GM12878 (cell line): ENCODE measurements at regions not wholly inside any gene's neighbourhood (a gene's known extent, or its start where the extent isn't known, plus 50 kb on each side); places are given as distances from the start of the nearest gene placed in this dataset.

Source experiments
- ATAC-seq: fragments of 200-7000 bp; cut with Tn5 transposase; 3 replicates; pipeline ENCODE4 v1.9.1; 2020; ENCODE audit warnings: mild to moderate bottlenecking, moderate library complexity
- BruUV-seq: library from RNA; stranded (reverse); fragments of 400-500 nt; replicated peaks from 2 replicates; lab custom pipeline; 2021; lab: Mats Ljungman, UMichigan
- CTCF ChIA-PET: fragments of 300-600 bp; sonication (Branson Sonifier 250); formaldehyde crosslinking; extraction: SDS; loops from one replicate; lab custom pipeline; 2021; ENCODE audit warnings: inconsistent platforms; lab: Yijun Ruan, JAX
- POLR2A ChIA-PET: fragments of 350-600 bp; formaldehyde crosslinking; extraction: SDS; loops from one replicate; lab custom pipeline; 2021; ENCODE audit warnings: inconsistent platforms; lab: Charles Lee
- RAD21 ChIA-PET: fragments of 300-600 bp; sonication (Branson Sonifier 250); formaldehyde crosslinking; loops from one replicate; lab custom pipeline; 2023; ENCODE audit warnings: antibody characterized with exemption; ENCODE audit not compliant: unreplicated experiment; lab: Charles Lee
- SMC1A ChIA-PET: fragments of 300-600 bp; sonication (Branson Sonifier 250); formaldehyde crosslinking; loops from one replicate; lab custom pipeline; 2023; ENCODE audit not compliant: unreplicated experiment, uncharacterized antibody; lab: Charles Lee
- DNase-seq: peaks from one replicate; pipeline ENCODE4 v3.0.0-alpha.2; 2011; ENCODE audit warnings: low read depth, low spot score
- FAIRE-seq: peaks from 3 replicates; lab custom pipeline; 2011; peaks lifted over from hg19 to GRCh38; lab: Jason Lieb, UNC
- H2AFZ ChIP-seq: 2 replicates; pipeline ENCODE4 v1.6.0; 2011; ENCODE audit warnings: low read depth, low read length, control low read depth; ENCODE audit not compliant: control insufficient read depth
- H3K27ac ChIP-seq: 2 replicates; pipeline ENCODE4 v1.5.1; 2011; ENCODE audit warnings: control low read depth; ENCODE audit not compliant: control insufficient read depth, insufficient read depth
- H3K27me3 ChIP-seq, 2 experiments: replicated peaks in 1 of 2; 2 replicates each; pipeline versions ENCODE4 v1.6.0 to v1.6.1; 2011; ENCODE audit warnings: low read length in 1 of 2; ENCODE audit not compliant: control insufficient read depth in 2 of 2, insufficient read depth in 2 of 2
- H3K36me3 ChIP-seq, 2 experiments: 2 replicates each; pipeline ENCODE4 v1.5.1; 2011; ENCODE audit warnings: low read length in 1 of 2; ENCODE audit not compliant: control insufficient read depth in 2 of 2, insufficient read depth in 2 of 2
- H3K4me1 ChIP-seq: 2 replicates; pipeline ENCODE4 v1.6.1; 2011; ENCODE audit warnings: mild to moderate bottlenecking, low read length, moderate library complexity, mixed read lengths; ENCODE audit not compliant: control insufficient read depth, insufficient read depth
- H3K4me2 ChIP-seq: 2 replicates; pipeline ENCODE4 v1.6.0; 2011; ENCODE audit warnings: control low read depth; ENCODE audit not compliant: control insufficient read depth, insufficient read depth
- H3K4me3 ChIP-seq: fragments of 200-600 bp; sonication (generic); 2 replicates; pipeline ENCODE4 v1.5.1; 2016
- H3K79me2 ChIP-seq: 2 replicates; pipeline ENCODE4 v1.6.0; 2011; ENCODE audit warnings: low read length; ENCODE audit not compliant: control insufficient read depth, insufficient read depth
- H3K9ac ChIP-seq: 2 replicates; pipeline ENCODE4 v1.8.0; 2011; ENCODE audit warnings: low read length, control low read depth, mixed read lengths; ENCODE audit not compliant: control insufficient read depth, insufficient read depth
- H3K9me3 ChIP-seq: replicated peaks from 3 replicates; pipeline ENCODE4 v1.5.1; 2011; ENCODE audit warnings: mild to moderate bottlenecking, low read length; ENCODE audit not compliant: control insufficient read depth, insufficient read depth
- H4K20me1 ChIP-seq: 2 replicates; pipeline ENCODE4 v1.6.0; 2011; ENCODE audit not compliant: control insufficient read depth, insufficient read depth
- ATF3 ChIP-seq: IDR thresholded peaks from 2 replicates; pipeline ENCODE4 v1.6.1; 2011; ENCODE audit warnings: low read depth, mild to moderate bottlenecking, low read length, moderate library complexity, borderline replicate concordance; ENCODE audit errors: extremely low read depth
- ATF7 ChIP-seq: fragments of 450-650 bp; IDR thresholded peaks from 2 replicates; pipeline ENCODE4 v1.6.1; 2016; ENCODE audit warnings: low read depth, mild to moderate bottlenecking
- CBX3 ChIP-seq: fragments of 200-600 bp; sonication (generic); IDR thresholded peaks from 2 replicates; pipeline ENCODE4 v1.6.1; 2016; ENCODE audit warnings: low read depth, borderline replicate concordance
- FOXM1 ChIP-seq: IDR thresholded peaks from 2 replicates; pipeline ENCODE4 v1.6.1; 2012; ENCODE audit warnings: low read depth, mild to moderate bottlenecking, inconsistent platforms, low read length, moderate library complexity
- HDAC2 ChIP-seq: fragments of 200-600 bp; sonication (generic); IDR thresholded peaks from 2 replicates; pipeline ENCODE4 v1.6.1; 2017
- IKZF1 ChIP-seq: fragments of 450-650 bp; conservative IDR thresholded peaks from 2 replicates; pipeline ENCODE4 v1.6.1; 2017; ENCODE audit warnings: antibody characterized with exemption, mild to moderate bottlenecking
- MEF2B ChIP-seq: fragments of 450-650 bp; IDR thresholded peaks from 2 replicates; pipeline ENCODE4 v1.6.1; 2018; ENCODE audit warnings: mild to moderate bottlenecking, moderate library complexity; ENCODE audit not compliant: partially characterized antibody, poor library complexity, severe bottlenecking
- NFXL1 ChIP-seq: fragments of 450-650 bp; IDR thresholded peaks from 2 replicates; pipeline ENCODE4 v1.6.1; 2017; ENCODE audit warnings: antibody characterized with exemption, mild to moderate bottlenecking, borderline replicate concordance
- NFYB ChIP-seq: IDR thresholded peaks from 2 replicates; pipeline ENCODE4 v1.6.1; 2011; ENCODE audit warnings: low read depth, mild to moderate bottlenecking, low read length, improper control_type of control experiment, moderate library complexity; ENCODE audit not compliant: insufficient read depth
- POU2F2 ChIP-seq: IDR thresholded peaks from 3 replicates; pipeline ENCODE4 v1.6.1; 2011; ENCODE audit warnings: low read depth, mild to moderate bottlenecking, low read length, borderline replicate concordance
- SMARCA5 ChIP-seq: fragments of 450-650 bp; IDR thresholded peaks from 2 replicates; pipeline ENCODE4 v1.6.1; 2017; ENCODE audit warnings: mild to moderate bottlenecking
- USF1 ChIP-seq: IDR thresholded peaks from 2 replicates; pipeline ENCODE4 v1.6.1; 2011; ENCODE audit warnings: borderline replicate concordance, low read depth, mild to moderate bottlenecking, moderate library complexity, mixed read lengths, low read length; ENCODE audit not compliant: insufficient read depth; ENCODE audit errors: extremely low read length
- WGBS: methylation state at CpG from one replicate; pipeline ENCODE4 v1.1.6; 2016; ENCODE audit warnings: low lambda C conversion rate; ENCODE audit not compliant: insufficient replicate concordance, insufficient coverage; ENCODE audit errors: missing lambda C conversion rate; 5-methylcytosine and 5-hydroxymethylcytosine counted together
- in situ Hi-C: fragments of 300-500 bp; cut with MboI; formaldehyde crosslinking; loops from 9 replicates; pipeline ENCODE4 v1.14.3; 2018; ENCODE audit warnings: mixed read lengths
- intact Hi-C: fragments of 100-400 bp; cut with micrococcal nuclease; formaldehyde crosslinking; loops from one replicate; pipeline ENCODE4 v1.14.2; 2022; ENCODE audit not compliant: unreplicated experiment

GRCh38 chr1:81717230-81717629, 83.5 kb upstream of the ADGRL2 start:
- intact Hi-C loops = no loop called here
- no peak for ATAC-seq
- in situ Hi-C loops = no loop called here

More at GRCh38 chr1:81717230-81717629, 83.5 kb upstream of the ADGRL2 start:
- Histone ChIP-seq H3K36me3 (no peaks in the 10 kb centered on the region), H3K27ac (no peak overlapping the region), H3K27me3 (no peaks in the 10 kb centered on the region), H4K20me1 (no peaks in the 10 kb centered on the region), H3K79me2 (no peaks in the 10 kb centered on the region), H3K9ac (no peak overlapping the region), H3K9me3 (no peaks in the 10 kb centered on the region), H3K4me2 (no peak overlapping the region), H3K4me3 (no peak overlapping the region), H3K4me1 (no peaks in the 10 kb centered on the region), H2AFZ (no peak overlapping the region)
- TF ChIP-seq ATF3 = no peak
- no peak for TF ChIP-seq HDAC2
- no peak for TF ChIP-seq IKZF1
- no peak for TF ChIP-seq SMARCA5
- TF ChIP-seq NFXL1 = no peak
- no peak for TF ChIP-seq CBX3
- TF ChIP-seq POU2F2 = no peak
- no peak for TF ChIP-seq FOXM1
- TF ChIP-seq MEF2B = no peak
- TF ChIP-seq ATF7 = no peak
- no peak for TF ChIP-seq USF1
- no peak for TF ChIP-seq NFYB
- ChIA-PET SMC1A (no interaction called here), RAD21 (no interaction called here), POLR2A (no interaction called here), CTCF (interaction anchor here (1.8 kb wide), 1 partner anchor 10 kb away, joined by 5 read pairs; no protein-coding TSS in a partner anchor)
- BruUV-seq = no TSS peak
- no peak for DNase-seq
- FAIRE-seq = no peak
- WGBS = 0% methylated on average over 1 of the region's 1 CpG
